HepG2 (cell line): ENCODE measurements at regions not wholly inside any gene's neighbourhood (a gene's known extent, or its start where the extent isn't known, plus 50 kb on each side); places are given as distances from the start of the nearest gene placed in this dataset.

Experiments
- BCL6 ChIP-seq: IDR thresholded peaks from 2 replicates; pipeline ENCODE4 v1.6.1; 2016; ENCODE audit warnings: missing genetic modification reagents, missing compliant biosample characterization
- CENPBD1 ChIP-seq: sonication (generic); formaldehyde crosslinking; IDR thresholded peaks from 2 replicates; pipeline ENCODE4 v1.8.0; 2022; ENCODE audit warnings: missing genetic modification reagents, low read depth, mild to moderate bottlenecking, borderline replicate concordance
- CREB1 ChIP-seq, 2 experiments: fragments of 450-650 bp in 1 of 2; IDR thresholded peaks; 2 replicates each; pipeline ENCODE4 v1.6.1; 2016 to 2017; ENCODE audit warnings: control low read depth in 1 of 2, mild to moderate bottlenecking in 1 of 2, missing compliant biosample characterization in 1 of 2, missing genetic modification characterization in 1 of 2
- ERF ChIP-seq: IDR thresholded peaks from 2 replicates; pipeline ENCODE4 v1.6.1; 2018; ENCODE audit warnings: missing biosample characterization, missing genetic modification reagents
- FOXK2 ChIP-seq: fragments of 450-650 bp; IDR thresholded peaks from 2 replicates; pipeline ENCODE4 v1.6.1; 2016
- HOXA3 ChIP-seq: sonication (generic); formaldehyde crosslinking; IDR thresholded peaks from 2 replicates; pipeline ENCODE4 v1.5.0; 2020; ENCODE audit warnings: missing genetic modification reagents
- IKZF1 ChIP-seq: fragments of 450-650 bp; IDR thresholded peaks from 2 replicates; pipeline ENCODE4 v1.7.1; 2016
- KAT7 ChIP-seq: IDR thresholded peaks from 2 replicates; pipeline ENCODE4 v1.6.1; 2018; ENCODE audit warnings: borderline replicate concordance, missing compliant biosample characterization
- PITX1 ChIP-seq: sonication (generic); formaldehyde crosslinking; IDR thresholded peaks from 2 replicates; pipeline ENCODE4 v1.5.1; 2020; ENCODE audit warnings: mild to moderate bottlenecking, missing genetic modification reagents
- POGK ChIP-seq: sonication (generic); formaldehyde crosslinking; conservative IDR thresholded peaks from 2 replicates; pipeline ENCODE4 v1.8.0; 2022; ENCODE audit warnings: mild to moderate bottlenecking, moderate library complexity, missing genetic modification reagents
- PREB ChIP-seq: sonication (generic); formaldehyde crosslinking; IDR thresholded peaks from 2 replicates; pipeline ENCODE4 v1.4.0; 2020; ENCODE audit warnings: missing genetic modification reagents
- REPIN1 ChIP-seq: sonication (generic); formaldehyde crosslinking; IDR thresholded peaks from 2 replicates; pipeline ENCODE4 v1.8.0; 2022; ENCODE audit warnings: missing genetic modification reagents, low read depth, mild to moderate bottlenecking, borderline replicate concordance
- SCMH1 ChIP-seq: sonication (generic); formaldehyde crosslinking; IDR thresholded peaks from 2 replicates; pipeline ENCODE4 v1.9.0; 2021; ENCODE audit warnings: missing genetic modification reagents, mild to moderate bottlenecking, borderline replicate concordance
- SMAD9 ChIP-seq: sonication (generic); formaldehyde crosslinking; IDR thresholded peaks from 2 replicates; pipeline ENCODE4 v1.5.1; 2020; ENCODE audit warnings: mild to moderate bottlenecking, missing genetic modification reagents
- TEAD2 ChIP-seq: sonication (generic); formaldehyde crosslinking; IDR thresholded peaks from 2 replicates; pipeline ENCODE4 v1.9.0; 2021; ENCODE audit warnings: missing genetic modification reagents
- YEATS2 ChIP-seq: sonication (generic); formaldehyde crosslinking; IDR thresholded peaks from 2 replicates; pipeline ENCODE4 v1.4.0; 2020; ENCODE audit warnings: missing genetic modification reagents, borderline replicate concordance
- ZBTB38 ChIP-seq: sonication (generic); formaldehyde crosslinking; IDR thresholded peaks from 2 replicates; pipeline ENCODE4 v1.5.1; 2020; ENCODE audit warnings: mild to moderate bottlenecking, missing genetic modification reagents
- ZFP91 ChIP-seq: sonication (generic); formaldehyde crosslinking; IDR thresholded peaks from 2 replicates; pipeline ENCODE4 v1.9.0; 2022; ENCODE audit warnings: missing genetic modification reagents, mild to moderate bottlenecking, borderline replicate concordance
- ZFY ChIP-seq: sonication (generic); formaldehyde crosslinking; IDR thresholded peaks from 2 replicates; pipeline ENCODE4 v1.4.0; 2020; ENCODE audit warnings: missing genetic modification reagents
- ZKSCAN8 ChIP-seq: IDR thresholded peaks from 2 replicates; pipeline ENCODE4 v1.6.1; 2016; ENCODE audit warnings: borderline replicate concordance, missing genetic modification reagents, missing compliant biosample characterization
- ZNF121 ChIP-seq: sonication (generic); formaldehyde crosslinking; IDR thresholded peaks from 2 replicates; pipeline ENCODE4 v1.5.0; 2020; ENCODE audit warnings: mild to moderate bottlenecking, missing genetic modification reagents
- ZNF124 ChIP-seq: sonication (generic); formaldehyde crosslinking; IDR thresholded peaks from 2 replicates; pipeline ENCODE4 v1.4.0; 2020; ENCODE audit warnings: missing genetic modification reagents
- ZNF160 ChIP-seq: sonication (generic); formaldehyde crosslinking; IDR thresholded peaks from 2 replicates; pipeline ENCODE4 v1.8.0; 2022; ENCODE audit warnings: mild to moderate bottlenecking, inconsistent platforms, missing genetic modification reagents
- ZNF207 ChIP-seq: fragments of 450-650 bp; IDR thresholded peaks from 2 replicates; pipeline ENCODE4 v1.6.1; 2016; ENCODE audit warnings: antibody characterized with exemption, borderline replicate concordance
- ZNF678 ChIP-seq: sonication (generic); formaldehyde crosslinking; IDR thresholded peaks from 2 replicates; pipeline ENCODE4 v1.4.0; 2020; ENCODE audit warnings: mild to moderate bottlenecking, missing genetic modification reagents
- ZNF703 ChIP-seq: sonication (generic); formaldehyde crosslinking; IDR thresholded peaks from 2 replicates; pipeline ENCODE4 v1.5.1; 2020; ENCODE audit warnings: missing genetic modification reagents, mild to moderate bottlenecking, moderate library complexity, borderline replicate concordance
- ZNF766 ChIP-seq: sonication (generic); formaldehyde crosslinking; IDR thresholded peaks from 2 replicates; pipeline ENCODE4 v1.5.0; 2020; ENCODE audit warnings: missing genetic modification reagents, borderline replicate concordance
- ZZZ3 ChIP-seq: sonication (generic); formaldehyde crosslinking; IDR thresholded peaks from 2 replicates; pipeline ENCODE4 v1.4.0; 2020; ENCODE audit warnings: missing genetic modification reagents, mild to moderate bottlenecking, borderline replicate concordance

- 0 out of 2 replicates have a peak, but pooled peaks have one; percentile 14 for TF ChIP-seq KAT7 (CRISPR knock-in tag)
- peak; percentile 41; the same call in 1 of the 2 replicates for TF ChIP-seq YEATS2
- no peak for TF ChIP-seq ZNF121 (CRISPR knock-in tag)
- TF ChIP-seq ERF (CRISPR knock-in tag) = peak; percentile 94; the same call in 1 of the 2 replicates
- TF ChIP-seq ZNF124 (CRISPR knock-in tag) = peak; percentile 75; the same call in 1 of the 2 replicates
- TF ChIP-seq ZNF703 (CRISPR knock-in tag) = no peak
- no peak for TF ChIP-seq ZNF678 (CRISPR knock-in tag)
- TF ChIP-seq ZFY (CRISPR knock-in tag) = peak; percentile 31; the same call in 1 of the 2 replicates
- TF ChIP-seq TEAD2 = no peak
- TF ChIP-seq SCMH1 (CRISPR knock-in tag) = no peak
- no peak for TF ChIP-seq PREB (CRISPR knock-in tag)
- TF ChIP-seq ZZZ3 (CRISPR knock-in tag) = no peak
- TF ChIP-seq IKZF1 = no peak
- TF ChIP-seq HOXA3 (CRISPR knock-in tag) = peak; percentile 73; the same call in 1 of the 2 replicates
- TF ChIP-seq ZNF766 (CRISPR knock-in tag) = no peak
- TF ChIP-seq PITX1 (CRISPR knock-in tag) = peak; percentile 85
- TF ChIP-seq POGK (CRISPR knock-in tag) = no peak; the same call in 1 of the 2 replicates
- peak; percentile 72; the same call in 1 of the 2 replicates for TF ChIP-seq ZNF160 (CRISPR knock-in tag)
- TF ChIP-seq ZBTB38 (CRISPR knock-in tag) = no peak
- peak; percentile 92 for TF ChIP-seq BCL6 (CRISPR knock-in tag)
- no peak for TF ChIP-seq CENPBD1
- TF ChIP-seq ZKSCAN8 (CRISPR knock-in tag) = peak; percentile 89
- TF ChIP-seq ZNF207 = no peak
- TF ChIP-seq REPIN1 (CRISPR knock-in tag) = peak; percentile 45
- TF ChIP-seq CREB1 (IDR thresholded peaks at IDR 0.05) = no peak; the same call in 1 of the 2 replicates
- peak; percentile 83 for TF ChIP-seq CREB1 (CRISPR knock-in tag; IDR thresholded peaks at IDR 0.05)
- no peak for TF ChIP-seq ZFP91 (CRISPR knock-in tag)
- TF ChIP-seq SMAD9 (CRISPR knock-in tag) = no peak
- TF ChIP-seq FOXK2 = no peak
These were observed 561.9 kb upstream of the ID2 start (continued) for GRCh38 chr2:8119782-8120505.
